ENCODE measurements at regions not wholly inside any gene's neighbourhood (a gene's known extent, or its start where the extent isn't known, plus 50 kb on each side); places are given as distances from the start of the nearest gene placed in this dataset.
"Not testable (repeated sequence)": the region's sequence is repeated elsewhere in the genome, so short reads cannot be mapped to it uniquely, and the experiment has no call there.

DNA sequence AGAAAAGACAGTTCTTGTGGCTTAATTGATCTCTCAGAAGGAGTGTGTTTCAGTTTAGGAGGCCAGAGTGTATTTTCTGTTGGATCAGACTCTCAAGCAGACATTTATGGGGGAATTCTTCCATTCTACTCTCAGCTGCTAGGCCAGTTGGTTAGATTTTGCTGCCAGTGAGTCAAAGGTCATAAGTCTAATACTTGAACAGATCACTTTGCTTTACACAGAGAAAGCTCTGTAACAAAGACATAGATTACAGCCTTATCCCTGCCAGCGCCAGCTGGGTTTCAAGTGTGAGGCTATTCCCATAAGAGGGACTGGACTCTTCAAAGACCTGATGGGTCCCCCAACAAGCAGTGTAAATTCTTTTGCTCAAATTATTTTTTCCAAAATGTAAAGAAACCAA, 145.6 kb upstream of the SEMA3C start:
- H3K9me3 ChIP-seq, result no peaks in the 10 kb centered on the region
- TF ChIP-seq, protein P1, sequence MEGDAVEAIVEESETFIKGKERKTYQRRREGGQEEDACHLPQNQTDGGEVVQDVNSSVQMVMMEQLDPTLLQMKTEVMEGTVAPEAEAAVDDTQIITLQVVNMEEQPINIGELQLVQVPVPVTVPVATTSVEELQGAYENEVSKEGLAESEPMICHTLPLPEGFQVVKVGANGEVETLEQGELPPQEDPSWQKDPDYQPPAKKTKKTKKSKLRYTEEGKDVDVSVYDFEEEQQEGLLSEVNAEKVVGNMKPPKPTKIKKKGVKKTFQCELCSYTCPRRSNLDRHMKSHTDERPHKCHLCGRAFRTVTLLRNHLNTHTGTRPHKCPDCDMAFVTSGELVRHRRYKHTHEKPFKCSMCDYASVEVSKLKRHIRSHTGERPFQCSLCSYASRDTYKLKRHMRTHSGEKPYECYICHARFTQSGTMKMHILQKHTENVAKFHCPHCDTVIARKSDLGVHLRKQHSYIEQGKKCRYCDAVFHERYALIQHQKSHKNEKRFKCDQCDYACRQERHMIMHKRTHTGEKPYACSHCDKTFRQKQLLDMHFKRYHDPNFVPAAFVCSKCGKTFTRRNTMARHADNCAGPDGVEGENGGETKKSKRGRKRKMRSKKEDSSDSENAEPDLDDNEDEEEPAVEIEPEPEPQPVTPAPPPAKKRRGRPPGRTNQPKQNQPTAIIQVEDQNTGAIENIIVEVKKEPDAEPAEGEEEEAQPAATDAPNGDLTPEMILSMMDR (IDR thresholded peaks at IDR 0.05), result no peak
- H3K27me3 ChIP-seq, result no peaks in the 10 kb centered on the region
- no peak overlapping the region for H3K27ac ChIP-seq
- DNase-seq, result peak in 1 of 4 donors; percentile 24
- no peaks in the 10 kb centered on the region for H3K36me3 ChIP-seq
- no peak overlapping the region for H3K4me3 ChIP-seq
- ATAC-seq, result no peak
- intact Hi-C loops (cut with DNase I), result no loop called here
- H3K4me1 ChIP-seq, result no peaks in the 10 kb centered on the region

DNA sequence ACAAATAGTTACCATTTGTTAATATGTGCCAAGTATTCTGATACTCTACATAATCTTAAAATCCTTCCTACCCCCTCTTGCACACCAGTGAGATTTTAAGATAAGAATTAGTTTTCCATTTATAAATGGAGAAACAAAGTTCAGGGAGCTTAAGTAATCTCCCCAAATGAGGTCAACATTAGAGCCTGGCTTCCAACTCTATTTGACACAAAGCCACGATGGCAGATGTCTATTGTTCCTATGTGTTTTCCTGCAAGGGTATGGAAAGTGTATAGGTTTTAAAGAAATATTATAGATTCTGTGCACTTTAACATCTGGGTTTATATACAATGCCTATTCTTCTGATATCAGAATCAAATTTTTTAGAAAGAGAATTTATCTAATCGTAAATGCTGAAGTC, 143.9 kb upstream of the SEMA3C start:
- Histone ChIP-seq H3K4me1 (no peaks in the 10 kb centered on the region), H3K4me3 (no peak overlapping the region), H3K27ac (no peak overlapping the region), H3K36me3 (no peaks in the 10 kb centered on the region), H3K9me3 (peaks cover 0 to 1% of the 10 kb centered on the region in 2 donors), H3K27me3 (no peaks in the 10 kb centered on the region)
- intact Hi-C loops (cut with DNase I), result no loop called here
- ATAC-seq (no peak), DNase-seq (no peak)
- TF ChIP-seq, protein P1 (IDR thresholded peaks at IDR 0.05), result no peak

DNA sequence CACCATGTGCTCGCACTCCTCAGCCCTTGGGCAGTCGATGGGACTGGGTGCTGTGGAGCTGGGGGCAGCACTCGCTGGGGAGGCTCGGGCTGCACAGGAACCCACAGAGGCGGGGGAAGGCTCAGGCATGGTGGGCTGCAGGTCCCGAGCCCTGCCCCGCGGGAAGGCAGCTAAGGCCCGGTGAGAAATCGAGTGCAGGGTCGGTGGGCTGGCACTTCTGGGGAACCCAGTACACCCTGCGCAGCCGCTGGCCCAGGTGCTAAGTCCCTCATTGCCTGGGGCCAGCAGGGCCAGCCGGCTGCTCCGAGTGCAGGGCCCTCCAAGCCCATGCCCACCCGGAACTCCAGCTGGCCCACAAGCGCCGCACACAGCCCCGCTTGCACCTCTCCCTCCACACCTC, 138.6 kb upstream of the SEMA3C start:
- H3K9me3 ChIP-seq; H3K4me1 ChIP-seq; intact Hi-C loops (cut with DNase I); H3K27me3 ChIP-seq; H3K27ac ChIP-seq; H3K4me3 ChIP-seq; H3K36me3 ChIP-seq; ATAC-seq; DNase-seq: not testable (repeated sequence)

DNA sequence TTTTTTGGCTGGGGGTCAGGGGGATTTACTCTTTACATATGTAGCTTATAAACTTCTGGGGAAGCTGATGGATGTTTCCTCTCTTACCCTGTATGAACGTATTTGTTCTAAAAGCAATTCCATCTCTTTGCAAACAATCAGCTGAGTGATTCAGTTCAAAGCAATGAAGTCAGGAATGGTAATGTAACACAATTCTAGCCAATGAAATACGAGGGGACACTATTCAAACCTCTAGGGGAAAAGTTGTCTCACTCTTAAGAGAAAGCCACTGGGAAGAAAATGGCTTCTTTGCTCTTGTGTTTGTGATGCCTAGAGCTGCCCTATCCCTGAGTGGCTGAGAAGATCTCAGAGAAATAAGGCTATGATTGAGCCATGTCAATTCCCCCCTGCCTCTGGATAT, 134.8 kb upstream of the SEMA3C start:
- no peaks in the 10 kb centered on the region for H3K4me1 ChIP-seq
- H3K4me3 ChIP-seq, result no peak overlapping the region
- peaks cover 0 to 2% of the 10 kb centered on the region in 2 donors for H3K9me3 ChIP-seq
- no peak overlapping the region for H3K27ac ChIP-seq
- TF ChIP-seq, protein P1 (IDR thresholded peaks at IDR 0.05), result no peak
- intact Hi-C loops (cut with DNase I), result no loop called here
- ATAC-seq (no peak), DNase-seq (no peak)
- H3K27me3 ChIP-seq, result no peaks in the 10 kb centered on the region
- H3K36me3 ChIP-seq, result no peaks in the 10 kb centered on the region

DNA sequence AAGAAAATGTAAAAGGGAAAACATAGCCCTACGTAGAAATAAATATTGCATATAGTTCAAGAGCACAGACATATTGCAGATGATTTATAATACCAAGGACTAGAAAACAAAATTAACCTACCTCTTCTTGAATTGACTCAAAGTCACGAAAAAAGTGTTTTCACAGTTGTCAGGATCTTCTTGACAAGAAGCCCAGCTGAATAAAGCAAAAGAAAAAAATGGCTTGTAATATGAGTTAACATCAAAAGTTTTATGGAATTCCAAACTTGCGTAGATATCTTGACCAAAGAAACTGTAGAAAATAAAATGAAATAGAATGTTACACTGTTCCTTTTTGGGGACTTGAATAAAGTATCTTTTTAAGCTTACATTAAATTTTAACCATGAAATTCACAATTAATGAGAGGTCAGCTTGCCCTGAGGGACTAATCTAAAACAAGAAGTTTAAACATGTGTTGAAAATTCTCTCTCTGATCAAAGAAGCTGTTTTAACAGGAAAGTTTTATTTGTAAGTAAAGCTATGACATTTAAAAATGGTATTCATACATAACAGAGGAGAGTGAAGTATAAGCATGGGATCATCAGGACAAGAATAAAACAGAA, 133.1 kb upstream of the SEMA3C start:
- Histone ChIP-seq H3K27me3 (no peaks in the 10 kb centered on the region), H3K9me3 (peaks cover 0 to 8% of the 10 kb centered on the region in 2 donors), H3K36me3 (no peaks in the 10 kb centered on the region), H3K4me1 (no peaks in the 10 kb centered on the region), H3K4me3 (no peak overlapping the region), H3K27ac (no peak overlapping the region)
- intact Hi-C loops (cut with DNase I), result no loop called here
- TF ChIP-seq, protein P1 (IDR thresholded peaks at IDR 0.05), result no peak
- ATAC-seq (no peak), DNase-seq (no peak)

DNA sequence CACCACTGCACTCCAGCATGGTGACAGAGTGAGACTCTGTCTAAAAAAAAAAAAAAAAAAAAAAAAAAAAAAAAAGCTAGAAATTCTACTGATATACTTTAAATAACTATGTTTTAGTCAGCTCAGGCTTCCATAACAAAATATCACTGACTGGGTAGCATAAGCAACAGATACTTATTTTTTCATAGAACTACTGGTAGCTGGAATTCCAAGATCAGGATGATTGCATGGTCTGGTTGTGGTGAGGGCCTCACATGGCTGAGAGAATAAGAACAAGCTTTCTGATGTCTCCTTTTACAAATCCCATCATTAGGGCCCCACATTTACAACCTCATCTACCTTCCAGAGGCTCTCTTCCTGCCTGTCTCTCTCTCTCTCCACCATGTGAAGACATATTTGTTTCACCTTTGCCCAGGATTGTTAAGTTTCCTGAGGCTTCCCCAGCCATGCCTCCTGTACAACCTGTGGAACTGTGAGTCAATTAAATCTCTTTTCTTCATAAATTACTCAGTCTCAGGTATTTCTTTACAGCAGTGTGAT, 126.7 kb upstream of the SEMA3C start:
- no peak for ATAC-seq
- H3K4me1 ChIP-seq, result no peaks in the 10 kb centered on the region
- H3K27ac ChIP-seq, result no peak overlapping the region
- peaks cover 0 to 24% of the 10 kb centered on the region in 2 donors for H3K9me3 ChIP-seq
- no peaks in the 10 kb centered on the region for H3K36me3 ChIP-seq
- TF ChIP-seq, protein P1 (IDR thresholded peaks at IDR 0.05), result no peak
- DNase-seq, result no peak
- H3K4me3 ChIP-seq, result no peak overlapping the region
- no peaks in the 10 kb centered on the region for H3K27me3 ChIP-seq
- intact Hi-C loops (cut with DNase I), result no loop called here

DNA sequence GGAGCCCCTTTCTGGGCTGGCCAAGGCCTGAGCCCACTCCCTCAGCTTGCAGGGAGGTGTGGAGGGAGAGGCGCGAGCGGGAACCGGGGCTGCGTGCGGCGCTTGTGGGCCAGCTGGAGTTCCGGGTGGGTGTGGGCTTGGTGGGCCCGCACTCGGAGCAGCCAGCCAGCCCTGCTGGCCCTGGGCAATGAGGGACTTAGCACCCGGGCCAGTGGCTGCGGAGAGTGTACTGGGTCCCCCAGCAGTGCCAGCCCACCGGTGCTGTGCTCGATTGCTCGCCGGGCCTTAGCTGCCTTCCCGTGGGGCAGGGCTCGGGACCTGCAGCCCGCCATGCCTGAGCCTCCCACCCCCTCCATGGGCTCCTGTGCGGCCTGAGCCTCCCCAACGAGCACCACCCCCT, 123.8 kb upstream of the SEMA3C start:
- intact Hi-C loops (cut with DNase I); H3K36me3 ChIP-seq; H3K27me3 ChIP-seq; ATAC-seq; H3K4me3 ChIP-seq; H3K27ac ChIP-seq; H3K4me1 ChIP-seq; DNase-seq: not testable (repeated sequence)
- peaks cover 0 to 26% of the 10 kb centered on the region in 2 donors for H3K9me3 ChIP-seq

Data from left lung (tissue), 4 donors.